Left cardiac atrium (tissue), 4 donors: ENCODE measurements at regions not wholly inside any gene's neighbourhood (a gene's known extent, or its start where the extent isn't known, plus 50 kb on each side); places are given as distances from the start of the nearest gene placed in this dataset.

Experiments
- ATAC-seq, 2 donors: fragments of 200-7000 bp; cut with Tn5 transposase; one replicate each; pipeline ENCODE4 v1.9.1; 2020; ENCODE audit warnings: mild to moderate bottlenecking in 2 of 2, moderate library complexity in 2 of 2
- DNase-seq: peaks from one replicate; pipeline ENCODE4 v3.0.0-alpha.2; 2020
- intact Hi-C, 2 donors: fragments of 100-400 bp; cut with DNase I; formaldehyde crosslinking; loops; one replicate each; pipeline versions ENCODE4 v1.14.1 to v1.15.1; 2022 to 2023
- donor health status: DM: no; HTN: yes; CAD: no.
- donor health status: DM: no; HTN: yes; CAD: no; lungs with severe emphysema.
- donor health status: DM: yes; HTN: yes; CAD: no.
- donor health status: Dilated cardiomyopathy.

DNA sequence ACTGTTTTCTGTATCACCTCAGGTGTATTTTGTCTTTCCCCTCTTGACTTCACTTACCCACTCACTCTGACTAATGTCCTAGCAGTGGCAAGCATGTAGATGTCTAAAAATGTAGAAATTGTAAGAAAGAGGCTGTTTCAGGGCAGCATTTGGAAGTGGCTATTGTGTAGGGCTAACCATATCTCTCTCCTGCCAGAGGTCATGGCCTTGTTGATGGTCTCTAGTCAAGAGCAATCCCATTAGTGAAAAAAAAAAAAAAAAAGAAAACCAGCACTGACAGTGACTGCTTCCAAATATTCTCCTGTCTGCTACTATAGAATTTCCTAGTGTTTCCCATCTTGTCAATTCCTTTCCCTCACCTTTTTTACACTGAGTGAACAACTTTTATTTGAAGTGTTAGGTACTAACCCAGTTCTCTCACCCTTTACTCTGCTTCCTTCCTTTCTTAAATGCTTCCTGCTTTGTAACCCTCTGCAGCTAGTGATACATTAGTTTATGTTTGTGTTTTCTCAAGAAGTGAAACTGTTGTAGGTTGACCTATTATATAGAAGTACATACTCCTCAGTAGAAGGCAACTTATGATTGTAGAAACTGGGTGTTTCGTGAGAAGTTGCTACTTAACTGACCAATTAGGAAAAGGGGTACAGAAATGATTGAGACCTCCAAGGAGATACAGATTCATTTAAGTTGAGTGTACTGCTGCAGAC is 174.1 kb upstream of the PTPRK start:
- DNase-seq (no peak), ATAC-seq (no peak)
- intact Hi-C loops, result no loop called here

DNA sequence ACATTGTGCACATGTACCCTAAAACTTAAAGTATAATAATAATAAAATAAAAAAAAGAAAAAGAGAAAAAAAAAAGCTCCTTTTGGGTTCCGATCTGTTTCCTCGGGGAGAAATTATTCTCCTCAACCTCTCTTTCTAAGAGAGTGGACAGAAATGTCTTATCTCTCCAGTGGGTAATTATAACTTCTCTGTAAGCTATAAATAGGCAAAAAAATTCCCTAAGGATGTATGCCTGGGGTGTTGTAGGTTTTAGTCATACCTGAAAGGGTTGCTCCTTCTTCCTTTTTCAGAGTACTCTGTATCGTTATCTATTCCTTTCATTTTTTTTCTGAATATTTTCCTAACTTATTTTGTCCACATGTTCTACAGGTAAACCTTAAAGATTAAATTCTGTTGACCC is 169.7 kb upstream of the PTPRK start:
- intact Hi-C loops, result no loop called here
- DNase-seq (no peak), ATAC-seq (no peak)

DNA sequence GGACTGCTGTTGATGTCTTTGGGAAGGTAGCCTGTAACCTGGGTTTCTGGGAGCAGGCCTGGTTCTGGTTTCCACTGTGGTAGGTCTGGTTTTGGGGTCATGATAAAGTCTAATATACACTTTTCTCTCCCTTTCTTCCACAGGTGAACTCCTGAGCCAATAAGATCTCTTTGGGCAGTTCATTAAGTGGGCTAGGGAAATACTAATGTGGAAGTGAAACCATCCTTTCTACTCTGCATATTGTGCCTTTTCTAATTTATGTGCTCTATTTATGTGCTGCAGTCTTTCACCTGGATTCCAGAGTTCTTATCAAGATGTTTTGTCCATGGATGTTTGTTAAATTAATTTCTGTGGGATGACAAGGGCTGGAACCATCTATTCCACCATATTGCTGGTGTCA is 165.7 kb upstream of the PTPRK start:
- ATAC-seq (no peak), DNase-seq (no peak)
- intact Hi-C loops, result no loop called here

DNA sequence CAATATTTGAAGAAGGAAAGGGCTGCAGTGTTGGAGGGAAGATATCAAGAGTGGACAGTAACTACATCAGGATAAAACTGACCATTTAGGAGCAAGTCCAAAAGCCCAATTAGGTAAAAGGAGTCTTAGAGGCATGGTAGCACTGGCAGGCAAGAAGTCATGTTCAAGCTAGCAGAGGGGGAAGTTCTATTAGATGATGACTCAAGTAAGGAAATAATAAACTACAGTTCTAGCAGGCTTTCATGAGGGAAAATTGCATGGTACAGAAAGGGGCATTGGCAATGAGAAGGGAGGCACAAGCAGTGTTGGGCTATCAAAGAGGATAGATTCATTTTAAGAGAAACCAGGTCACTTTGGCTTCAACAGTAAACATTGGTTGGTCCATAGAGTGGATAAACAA is 156.1 kb upstream of the PTPRK start:
- DNase-seq, result no peak
- no peak for ATAC-seq
- intact Hi-C loops, result no loop called here

DNA sequence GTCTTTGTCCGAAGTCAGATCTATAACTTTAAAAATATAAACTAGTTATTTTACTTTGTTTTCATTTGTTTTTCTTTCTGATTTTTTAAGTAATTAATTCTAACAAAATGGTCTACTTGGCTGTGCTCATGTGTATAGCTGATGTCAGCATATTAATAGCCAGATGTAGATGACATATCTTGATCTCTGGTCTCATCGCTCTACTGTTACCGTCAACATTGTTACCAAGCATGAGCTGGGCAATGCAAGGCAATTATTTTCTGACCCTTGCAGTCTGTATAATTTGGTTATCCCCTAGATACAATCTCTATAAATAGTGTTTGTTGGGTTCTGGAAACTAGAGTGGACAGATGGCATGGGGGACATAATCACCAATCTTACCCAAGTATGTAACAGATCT is 151.6 kb upstream of the PTPRK start:
- intact Hi-C loops, result no loop called here
- DNase-seq (no peak), ATAC-seq (no peak)

DNA sequence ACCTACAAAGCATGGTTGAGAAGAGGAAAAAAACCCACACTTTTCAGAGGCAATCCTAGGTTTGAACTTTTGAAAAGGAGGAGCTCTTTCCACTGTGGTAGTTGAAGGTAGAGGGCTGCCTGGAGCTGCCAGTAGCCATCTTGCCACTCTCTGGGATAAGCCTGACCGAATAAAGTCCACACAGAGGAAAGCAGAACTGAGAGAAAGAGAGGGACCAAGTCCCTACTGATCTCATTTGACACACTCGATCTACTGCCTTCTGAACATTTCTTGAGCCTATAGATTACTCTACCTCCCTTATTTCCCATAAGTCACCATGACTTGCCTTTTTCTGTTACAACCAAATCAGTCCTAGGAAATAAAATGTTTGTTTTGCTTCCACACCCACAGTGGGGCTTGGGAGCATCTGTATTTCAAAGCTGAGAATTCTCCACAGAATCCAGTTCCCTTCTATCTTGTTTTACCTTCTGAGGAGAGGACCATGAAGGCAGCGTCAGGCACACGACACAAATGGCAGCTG is 147.0 kb upstream of the PTPRK start:
- DNase-seq (no peak), ATAC-seq (no peak)
- intact Hi-C loops, result no loop called here

DNA sequence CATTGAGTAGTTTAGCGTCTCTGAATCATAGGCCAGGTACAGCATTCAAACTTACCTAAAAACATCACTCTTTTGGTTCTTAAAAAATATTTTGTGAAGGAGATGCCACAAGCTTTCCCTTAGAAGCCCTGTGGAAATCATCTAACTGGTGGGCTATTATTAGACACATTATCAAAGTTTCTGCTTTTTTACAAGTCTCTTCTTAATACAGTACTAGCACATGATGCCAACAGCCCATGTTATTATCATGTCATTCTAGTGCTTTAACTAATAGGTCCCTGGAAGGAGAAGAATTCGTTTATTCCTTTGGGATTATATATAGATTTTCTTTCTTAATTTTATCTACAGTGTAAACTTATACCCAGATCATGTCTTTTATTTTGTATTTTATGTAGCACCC is 146.0 kb upstream of the PTPRK start:
- DNase-seq (no peak), ATAC-seq (peak in 1 of 2 donors; percentile 80)
- intact Hi-C loops, result no loop called here

DNA sequence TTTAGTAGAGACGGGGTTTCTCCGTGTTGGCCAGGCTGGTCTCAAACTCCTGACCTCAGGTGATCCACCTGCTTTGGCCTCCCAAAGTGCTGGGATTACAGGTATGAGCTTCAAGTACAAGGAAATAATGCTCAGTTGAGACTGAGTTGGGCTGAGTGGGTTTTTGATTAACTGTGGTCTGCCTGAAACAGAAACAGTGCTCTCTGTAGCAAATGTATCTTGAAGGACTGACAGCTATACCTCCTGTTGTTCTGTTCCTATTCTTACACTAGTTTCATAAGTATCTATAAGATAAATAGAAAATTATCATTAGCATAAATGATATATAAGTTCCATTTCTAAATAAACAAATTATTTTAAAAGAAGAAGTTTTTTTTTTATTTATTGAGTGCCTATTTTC is 142.8 kb upstream of the PTPRK start:
- ATAC-seq, result no peak
- no peak for DNase-seq
- intact Hi-C loops, result no loop called here

DNA sequence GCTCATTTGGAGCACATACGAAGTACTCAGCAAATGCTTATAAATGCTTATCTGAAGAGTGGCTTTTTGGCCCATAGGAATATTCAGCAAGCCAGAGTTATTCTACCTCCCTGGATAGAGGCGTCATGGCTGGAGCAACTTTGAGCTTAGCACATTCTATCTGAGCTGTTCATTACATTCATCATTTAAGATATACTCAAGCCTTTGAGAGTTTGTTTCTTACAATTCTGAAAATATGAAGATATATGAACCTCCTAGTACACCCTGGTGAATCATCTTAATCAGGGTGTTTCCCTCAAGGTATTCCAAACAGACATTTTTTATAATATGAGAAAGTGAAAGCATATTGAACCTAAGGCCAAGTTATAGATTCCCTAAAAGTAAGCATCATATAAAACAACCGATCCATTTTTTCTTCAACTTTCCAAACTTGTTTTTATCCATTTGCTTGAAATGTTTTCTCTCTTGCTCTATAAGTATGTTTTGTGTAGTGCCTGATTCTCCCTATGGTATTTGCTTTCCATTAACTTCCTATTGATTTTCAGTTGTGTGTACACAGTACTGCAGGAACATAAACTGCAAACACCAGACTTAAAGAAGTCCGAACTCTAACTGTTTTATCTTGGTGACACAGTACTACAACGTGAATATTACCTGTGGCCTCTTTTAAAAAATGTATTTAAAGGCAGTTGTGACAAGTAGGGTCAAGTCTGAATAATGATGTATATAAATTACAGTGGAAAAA is 139.7 kb upstream of the PTPRK start:
- ATAC-seq (peak in 1 of 2 donors; percentile 42), DNase-seq (no peak)
- intact Hi-C loops, result no loop called here

DNA sequence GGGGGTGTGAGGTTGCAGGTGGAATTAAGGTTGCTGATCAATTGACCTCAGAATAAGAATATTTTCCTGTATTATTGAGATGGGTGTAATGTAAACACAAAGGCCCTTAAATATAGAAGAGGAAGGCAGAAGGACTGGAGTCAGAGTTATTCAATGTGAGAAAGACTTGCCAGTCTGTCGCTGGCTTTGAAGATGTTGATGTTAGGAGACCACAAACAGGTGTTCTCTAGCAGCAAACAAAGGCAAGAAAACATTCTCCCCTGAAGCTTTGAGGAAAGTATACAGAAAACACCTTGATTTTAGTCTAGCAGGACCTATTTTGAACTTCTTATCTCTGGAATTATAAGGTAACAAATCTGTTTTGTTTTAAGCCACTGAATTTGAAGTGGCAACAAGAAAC is 138.9 kb upstream of the PTPRK start:
- intact Hi-C loops, result no loop called here
- DNase-seq, result no peak
- no peak for ATAC-seq

DNA sequence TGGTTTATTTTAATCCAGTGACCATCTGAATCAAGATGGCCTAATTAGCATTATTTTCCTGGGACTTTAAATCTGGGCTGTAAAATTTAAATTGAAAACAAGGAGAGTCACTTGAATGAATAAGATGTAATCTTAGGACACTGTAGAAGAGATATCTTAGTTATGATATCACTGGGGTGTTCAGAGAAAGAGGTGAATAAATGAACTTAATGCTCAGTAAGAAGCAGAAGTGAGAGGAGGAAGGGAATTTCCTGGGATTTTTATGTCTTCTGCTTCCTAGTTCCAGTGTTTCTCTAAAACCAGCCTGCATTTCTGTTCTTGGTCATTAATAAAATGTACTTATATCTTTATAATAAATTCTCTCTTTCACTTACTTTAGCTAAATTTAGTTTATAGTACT is 136.8 kb upstream of the PTPRK start:
- DNase-seq (no peak), ATAC-seq (no peak)
- intact Hi-C loops, result no loop called here

DNA sequence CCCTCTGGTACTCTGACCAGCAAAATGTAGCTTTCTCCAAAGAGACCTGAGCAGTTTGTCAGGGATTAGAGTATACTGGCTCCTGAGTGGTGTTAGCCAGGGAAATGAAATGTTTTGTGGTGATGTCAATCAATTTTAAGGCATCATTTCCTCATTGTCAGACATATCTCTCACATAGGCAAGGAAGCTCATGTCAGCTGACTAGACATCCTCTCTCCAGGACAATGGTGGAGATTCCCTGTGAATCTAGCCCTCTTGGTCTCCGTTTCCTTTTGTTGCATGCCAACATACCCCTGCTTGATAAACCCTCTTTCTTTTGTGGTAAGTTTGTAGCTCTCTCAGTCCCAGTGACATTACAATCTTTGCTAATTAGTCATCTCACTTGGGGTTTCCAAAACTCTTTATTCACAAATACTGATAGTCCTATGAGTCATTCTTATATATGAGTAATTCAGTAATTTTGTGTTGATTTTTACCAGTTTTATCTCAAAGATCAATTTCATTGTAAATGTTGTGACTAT is 135.6 kb upstream of the PTPRK start:
- intact Hi-C loops, result no loop called here
- ATAC-seq, result peak in 1 of 2 donors; percentile 45
- no peak for DNase-seq

DNA sequence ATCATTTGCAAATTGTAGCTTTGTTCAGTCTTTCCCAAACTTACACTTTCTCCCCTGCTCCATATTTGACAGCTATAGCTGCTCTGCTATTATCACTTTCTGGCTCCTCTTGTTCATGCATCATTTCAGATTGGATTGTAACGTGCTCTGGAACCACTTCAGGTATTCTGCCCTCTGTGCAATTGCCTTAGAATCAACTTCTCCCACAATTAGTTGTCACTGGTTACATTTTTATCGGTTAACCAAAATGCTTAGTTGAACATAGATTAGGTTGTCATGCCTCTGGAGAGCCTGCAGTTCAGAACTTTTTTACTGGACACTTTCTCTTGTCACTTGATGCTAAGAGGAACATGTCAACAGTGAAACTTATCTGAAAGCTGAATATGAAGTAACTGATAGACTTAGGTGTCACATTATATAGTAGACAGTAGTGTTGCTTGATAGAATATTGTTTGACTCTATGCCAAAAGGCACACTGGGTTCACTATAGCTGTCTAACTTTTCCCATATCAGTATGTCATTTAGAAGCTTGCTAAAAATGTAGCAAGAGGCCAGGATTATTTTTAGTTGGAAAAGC is 127.7 kb upstream of the PTPRK start:
- intact Hi-C loops, result no loop called here
- no peak for DNase-seq
- peak; percentile 77 to 85 for ATAC-seq

DNA sequence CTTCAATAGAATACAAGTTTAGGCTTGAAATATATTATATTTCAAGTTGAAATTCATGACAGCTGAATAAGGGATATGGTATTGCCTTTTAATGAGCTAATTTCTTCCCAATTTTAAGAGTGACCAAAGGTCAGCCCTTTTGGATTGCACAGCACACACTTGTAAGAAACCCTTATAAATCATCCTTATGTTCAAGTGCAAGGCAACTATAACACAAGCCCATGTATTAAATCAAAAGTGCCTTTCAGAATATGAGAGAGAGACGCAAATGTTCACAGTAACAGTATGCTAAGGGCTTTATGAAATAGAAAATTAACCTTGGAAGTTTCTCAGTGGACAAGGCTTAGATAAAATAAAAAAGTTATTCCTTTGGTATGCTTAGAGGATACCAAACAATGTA is 121.7 kb upstream of the PTPRK start:
- ATAC-seq (no peak), DNase-seq (no peak)
- intact Hi-C loops, result no loop called here

DNA sequence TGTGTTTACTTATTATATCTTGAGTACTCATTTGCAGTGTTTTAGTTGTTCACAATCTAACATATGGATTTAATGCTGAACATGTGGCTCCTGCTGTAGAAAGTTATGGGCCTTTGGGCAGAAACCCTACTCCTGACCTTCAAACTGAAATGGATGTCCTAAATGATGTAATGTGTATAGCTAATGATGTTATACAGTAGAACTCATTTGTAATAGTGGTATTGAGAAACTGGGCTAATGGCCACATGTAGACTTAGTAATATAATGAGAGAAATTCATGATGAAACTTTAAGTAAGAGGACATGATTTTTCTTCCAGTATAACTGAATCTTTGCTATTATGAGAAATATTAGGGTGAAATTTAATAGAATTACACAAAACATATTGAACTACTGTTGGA is 121.3 kb upstream of the PTPRK start:
- ATAC-seq, result no peak

DNA sequence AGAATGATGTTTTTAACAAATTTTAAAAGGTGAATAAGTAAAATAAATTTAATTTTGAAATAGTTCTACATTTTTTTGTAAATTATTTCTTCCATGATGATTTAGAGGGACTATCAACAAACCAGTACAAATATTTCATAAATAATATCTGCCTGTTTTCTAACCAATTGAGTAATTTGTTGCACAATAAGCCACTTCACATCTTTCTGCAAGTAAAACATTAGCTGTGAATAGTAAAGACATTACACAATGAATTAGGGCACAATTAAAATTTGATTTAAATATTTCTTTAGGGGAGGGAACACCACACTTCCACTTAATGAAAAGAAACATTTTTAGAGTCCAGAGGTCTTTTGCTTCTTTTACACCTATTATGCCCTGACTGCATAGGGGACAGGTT is 118.4 kb upstream of the PTPRK start:
- intact Hi-C loops, result no loop called here
- ATAC-seq, result no peak
- DNase-seq, result no peak

More for the DNA sequence above, 121.3 kb upstream of the PTPRK start:
- intact Hi-C loops, result no loop called here
- DNase-seq, result no peak

DNA sequence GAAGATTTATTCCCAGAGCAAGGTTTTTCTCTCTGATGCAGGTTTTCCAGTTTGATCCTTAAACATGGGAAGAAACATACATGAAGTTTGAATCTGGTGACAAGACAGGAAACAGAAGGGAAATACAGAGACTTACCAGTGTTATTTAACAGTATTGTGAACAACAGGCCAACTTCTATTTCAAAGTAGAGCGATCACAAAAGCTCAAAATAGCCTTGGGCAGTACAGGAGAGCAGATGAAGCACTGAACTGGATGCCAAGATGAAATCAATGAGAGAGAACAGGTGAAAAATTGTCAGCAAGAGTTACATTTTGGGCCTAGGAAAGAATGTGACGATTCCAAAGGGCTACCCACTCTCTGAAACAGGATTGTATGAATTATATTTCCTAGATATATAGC is 114.8 kb upstream of the PTPRK start:
- DNase-seq (no peak), ATAC-seq (no peak)
- intact Hi-C loops, result no loop called here

DNA sequence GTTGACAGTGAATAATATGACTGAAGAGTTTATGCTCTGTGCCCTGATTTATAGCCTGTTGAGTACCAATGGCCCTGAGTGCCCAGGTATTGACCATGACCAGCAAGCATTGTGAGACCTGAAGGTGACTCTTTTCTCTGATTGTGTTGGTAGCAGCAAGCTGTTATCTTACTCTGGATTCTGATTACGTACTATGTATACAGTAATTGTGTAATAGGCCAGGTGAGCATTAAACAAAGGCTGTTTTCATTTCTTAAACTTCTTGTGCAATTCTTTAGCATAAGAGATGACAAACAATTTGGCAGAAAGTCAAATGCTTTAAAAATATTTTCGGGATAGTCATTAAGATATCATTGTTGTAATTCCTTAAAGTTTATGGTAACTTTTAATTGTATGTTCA is 111.7 kb upstream of the PTPRK start:
- intact Hi-C loops, result no loop called here
- no peak for DNase-seq

DNA sequence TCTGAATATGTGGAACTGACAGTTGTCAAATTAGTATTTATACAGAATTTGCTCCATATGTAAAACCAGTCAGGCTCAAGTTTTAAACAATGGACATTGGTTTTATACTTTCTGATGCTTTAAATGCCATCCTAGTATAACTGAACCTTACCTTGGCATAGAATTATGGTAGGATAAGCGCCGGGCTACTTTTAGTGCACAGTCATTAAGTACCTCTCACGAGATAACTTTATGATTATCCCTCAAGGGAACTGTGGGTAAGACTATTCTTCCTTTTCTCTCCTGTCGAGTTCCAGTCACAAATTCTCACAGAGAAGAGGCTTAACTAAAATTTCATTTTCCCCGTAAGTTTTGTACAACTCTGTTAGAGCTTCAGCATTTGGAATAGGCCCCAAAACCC is 110.6 kb upstream of the PTPRK start:
- ATAC-seq (peak in 1 of 2 donors; percentile 30), DNase-seq (no peak)
- intact Hi-C loops, result no loop called here

More for the DNA sequence above, 111.7 kb upstream of the PTPRK start:
- no peak for ATAC-seq

DNA sequence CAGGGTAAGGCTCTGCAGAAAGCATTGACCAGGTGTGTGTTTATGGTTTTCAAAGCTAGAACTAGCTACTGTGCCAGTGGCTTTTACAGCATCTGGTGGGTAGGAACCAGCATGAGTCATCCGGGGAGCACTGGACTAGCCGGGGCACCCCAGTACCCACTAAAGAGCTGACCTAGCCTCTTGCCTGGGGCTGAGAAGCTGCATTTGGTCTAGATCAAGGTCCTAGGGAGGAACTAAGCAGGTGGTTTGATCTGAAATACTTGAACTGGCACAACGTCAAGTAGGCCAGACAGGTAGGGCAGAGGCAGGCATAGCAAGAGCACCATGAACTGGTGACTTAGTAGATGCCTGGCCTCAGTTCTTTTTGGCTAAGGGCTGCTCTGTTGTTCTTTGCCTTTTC is 109.8 kb upstream of the PTPRK start:
- intact Hi-C loops, result no loop called here
- ATAC-seq (no peak), DNase-seq (no peak)
